ENCODE measurements at regions not wholly inside any gene's neighbourhood (a gene's known extent, or its start where the extent isn't known, plus 50 kb on each side); places are given as distances from the start of the nearest gene placed in this dataset.

- H2AFZ ChIP-seq (ENCODE audit: control insufficient read depth, low read length) = no peak overlapping the region
- no peak overlapping the region for H3K4me2 ChIP-seq (ENCODE audit: control insufficient read depth, extremely low read depth, insufficient read depth, low read depth, low read length)
- H3K36me3 ChIP-seq (ENCODE audit: control insufficient read depth in 2 of 2, extremely low read depth in 1 of 2, insufficient read depth in 2 of 2, low read length in 2 of 2) = no peaks in the 10 kb centered on the region
- H3K4me3 ChIP-seq (ENCODE audit: control insufficient read depth in 2 of 3, extremely low read depth in 1 of 3, insufficient read depth in 2 of 3, low read depth in 1 of 3, low read length in 3 of 3) = no peak overlapping the region
- H3K4me1 ChIP-seq (ENCODE audit: control insufficient read depth, extremely low read depth, insufficient read depth, low read length) = no peaks in the 10 kb centered on the region
- no peak for FAIRE-seq
- H3K9me1 ChIP-seq (ENCODE audit: control insufficient read depth, extremely low read depth, insufficient read depth, low read length) = no peaks in the 10 kb centered on the region
- peaks cover 63% of the 10 kb centered on the region for H3K27me3 ChIP-seq (ENCODE audit: control insufficient read depth, extremely low read depth, insufficient read depth, low read length)
- dilution Hi-C loops (cut with MboI; ENCODE audit: extremely low pct_ligation_motif_present, low sequenced_read_pairs) = no loop called here
- no peaks in the 10 kb centered on the region for H3K79me2 ChIP-seq (ENCODE audit: control insufficient read depth, insufficient read depth, low read length)
- no peaks in the 10 kb centered on the region for H3K9me3 ChIP-seq (ENCODE audit: control insufficient read depth, low read depth, low read length)
- H3K9ac ChIP-seq (ENCODE audit: control insufficient read depth, extremely low read depth, insufficient read depth, low read length) = no peak overlapping the region
- no peak for DNase-seq (ENCODE audit: low read depth, low spot score)
- H3K27ac ChIP-seq (ENCODE audit: control insufficient read depth, insufficient read depth, low read length) = no peak overlapping the region
- no peak for TF ChIP-seq EZH2 (IDR thresholded peaks at IDR 0.05; ENCODE audit: low read length)
- no peak for TF ChIP-seq CTCF (optimal IDR thresholded peaks at IDR 0.05 in 1 of 3, IDR thresholded peaks at IDR 0.05 in 1 of 3, conservative IDR thresholded peaks at IDR 0.05 in 1 of 3; ENCODE audit: extremely low read depth in 1 of 3, insufficient read depth in 2 of 3, low read length in 3 of 3)
- H4K20me1 ChIP-seq (ENCODE audit: control insufficient read depth, extremely low read depth, insufficient read depth, low read length) = peaks cover 2% of the 10 kb centered on the region
Measured at GRCh38 chr20:57921676-57922075, 211.9 kb upstream of the PMEPA1 start.

- dilution Hi-C loops (cut with MboI; ENCODE audit: extremely low pct_ligation_motif_present, low sequenced_read_pairs) = no loop called here
- FAIRE-seq = no peak
- no peak overlapping the region for H3K27ac ChIP-seq (ENCODE audit: control insufficient read depth, insufficient read depth, low read length)
Measured at GRCh38 chr20:57920971-57921370, 211.2 kb upstream of the PMEPA1 start.

More at GRCh38 chr20:57920971-57921370, 211.2 kb upstream of the PMEPA1 start:
- DNase-seq (ENCODE audit: low read depth, low spot score) = no peak
- Histone ChIP-seq H4K20me1 (ENCODE audit: control insufficient read depth, extremely low read depth, insufficient read depth, low read length) (peaks cover 2% of the 10 kb centered on the region), H3K9ac (ENCODE audit: control insufficient read depth, extremely low read depth, insufficient read depth, low read length) (no peak overlapping the region), H3K4me2 (ENCODE audit: control insufficient read depth, extremely low read depth, insufficient read depth, low read depth, low read length) (no peak overlapping the region), H3K4me1 (ENCODE audit: control insufficient read depth, extremely low read depth, insufficient read depth, low read length) (no peaks in the 10 kb centered on the region), H3K79me2 (ENCODE audit: control insufficient read depth, insufficient read depth, low read length) (no peaks in the 10 kb centered on the region), H3K4me3 (ENCODE audit: control insufficient read depth in 2 of 3, extremely low read depth in 1 of 3, insufficient read depth in 2 of 3, low read depth in 1 of 3, low read length in 3 of 3) (no peak overlapping the region), H3K27me3 (ENCODE audit: control insufficient read depth, extremely low read depth, insufficient read depth, low read length) (peaks cover 63% of the 10 kb centered on the region), H2AFZ (ENCODE audit: control insufficient read depth, low read length) (no peak overlapping the region), H3K9me3 (ENCODE audit: control insufficient read depth, low read depth, low read length) (no peaks in the 10 kb centered on the region), H3K36me3 (ENCODE audit: control insufficient read depth in 2 of 2, extremely low read depth in 1 of 2, insufficient read depth in 2 of 2, low read length in 2 of 2) (no peaks in the 10 kb centered on the region), H3K9me1 (ENCODE audit: control insufficient read depth, extremely low read depth, insufficient read depth, low read length) (no peaks in the 10 kb centered on the region)
- TF ChIP-seq EZH2 (IDR thresholded peaks at IDR 0.05; ENCODE audit: low read length) (no peak), CTCF (optimal IDR thresholded peaks at IDR 0.05 in 1 of 3, IDR thresholded peaks at IDR 0.05 in 1 of 3, conservative IDR thresholded peaks at IDR 0.05 in 1 of 3; ENCODE audit: extremely low read depth in 1 of 3, insufficient read depth in 2 of 3, low read length in 3 of 3) (no peak)
